ENCODE measurements at regions not wholly inside any gene's neighbourhood (a gene's known extent, or its start where the extent isn't known, plus 50 kb on each side); places are given as distances from the start of the nearest gene placed in this dataset.

- Histone ChIP-seq H3K9me3 (no peaks in the 10 kb centered on the region), H3K27me3 (no peaks in the 10 kb centered on the region), H3K27ac (no peak overlapping the region), H3K4me1 (peaks cover 0 to 4% of the 10 kb centered on the region in 2 donors), H3K36me3 (no peaks in the 10 kb centered on the region), H3K4me3 (no peak overlapping the region)
- in situ Hi-C loops (cut with MboI; ENCODE audit: low sequenced_read_pairs in 4 of 4) (no loop called here), intact Hi-C loops (cut with DNase I; ENCODE audit: low total_unique reads) (no loop called here)
- TF ChIP-seq POLR2A (IDR thresholded peaks at IDR 0.05) (no peak), CTCF (IDR thresholded peaks at IDR 0.05 in 4 of 5, conservative IDR thresholded peaks at IDR 0.05 in 1 of 5) (no peak)
- DNase-seq = no peak
- no peak for ATAC-seq
Measured at GRCh38 chr12:69106482-69107118, 132.8 kb upstream of the CPSF6 start.

DNA sequence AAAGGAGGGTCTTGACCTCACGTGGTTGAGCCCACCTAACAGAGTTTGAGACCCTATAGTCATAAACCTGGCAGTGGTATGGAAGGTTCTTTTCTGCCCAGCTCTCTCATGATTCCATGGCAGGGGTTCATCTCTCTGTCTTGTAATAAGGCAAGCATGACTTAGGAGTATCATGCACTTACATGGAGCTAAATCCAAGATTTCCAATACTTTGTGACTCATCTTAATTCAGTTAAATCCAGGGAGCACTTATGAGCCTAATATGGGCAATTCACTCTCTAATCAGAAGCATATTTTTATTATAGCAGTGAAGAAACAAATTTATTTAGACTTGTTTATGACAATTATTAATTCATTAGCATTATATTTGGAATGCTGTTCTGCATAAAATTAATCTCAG lies 131.8 kb upstream of the CPSF6 start:
- H3K4me3 ChIP-seq = no peak overlapping the region
- no peak overlapping the region for H3K27ac ChIP-seq
- no peaks in the 10 kb centered on the region for H3K9me3 ChIP-seq
- DNase-seq (no peak), ATAC-seq (no peak)
- no peaks in the 10 kb centered on the region for H3K36me3 ChIP-seq
- in situ Hi-C loops (cut with MboI; ENCODE audit: low sequenced_read_pairs in 4 of 4) (no loop called here), intact Hi-C loops (cut with DNase I; ENCODE audit: low total_unique reads) (no loop called here)
- H3K4me1 ChIP-seq = no peaks in the 10 kb centered on the region
- TF ChIP-seq POLR2A (IDR thresholded peaks at IDR 0.05) (no peak), CTCF (IDR thresholded peaks at IDR 0.05 in 4 of 5, conservative IDR thresholded peaks at IDR 0.05 in 1 of 5) (no peak)
- H3K27me3 ChIP-seq = no peaks in the 10 kb centered on the region

- no peak overlapping the region for H3K27ac ChIP-seq
- ATAC-seq (no peak), DNase-seq (no peak)
- H3K36me3 ChIP-seq = no peaks in the 10 kb centered on the region
- H3K4me3 ChIP-seq = no peak overlapping the region
- H3K4me1 ChIP-seq = no peaks in the 10 kb centered on the region
- no peaks in the 10 kb centered on the region for H3K27me3 ChIP-seq
- no peaks in the 10 kb centered on the region for H3K9me3 ChIP-seq
- intact Hi-C loops (cut with DNase I; ENCODE audit: low total_unique reads) (no loop called here), in situ Hi-C loops (cut with MboI; ENCODE audit: low sequenced_read_pairs in 4 of 4) (no loop called here)
- TF ChIP-seq POLR2A (IDR thresholded peaks at IDR 0.05) (no peak), CTCF (IDR thresholded peaks at IDR 0.05 in 4 of 5, conservative IDR thresholded peaks at IDR 0.05 in 1 of 5) (no peak)
Measured at GRCh38 chr12:69108037-69108436, 131.3 kb upstream of the CPSF6 start.

- TF ChIP-seq CTCF (IDR thresholded peaks at IDR 0.05 in 4 of 5, conservative IDR thresholded peaks at IDR 0.05 in 1 of 5) = no peak
- no peak for TF ChIP-seq POLR2A (IDR thresholded peaks at IDR 0.05)
- no peaks in the 10 kb centered on the region for H3K4me1 ChIP-seq
- no peaks in the 10 kb centered on the region for H3K27me3 ChIP-seq
- intact Hi-C loops (cut with DNase I; ENCODE audit: low total_unique reads) = no loop called here
- in situ Hi-C loops (cut with MboI; ENCODE audit: low sequenced_read_pairs in 4 of 4) = no loop called here
- H3K4me3 ChIP-seq = no peak overlapping the region
- ATAC-seq (no peak), DNase-seq (no peak)
- no peak overlapping the region for H3K27ac ChIP-seq
- H3K9me3 ChIP-seq = no peaks in the 10 kb centered on the region
- H3K36me3 ChIP-seq = no peaks in the 10 kb centered on the region
Measured at GRCh38 chr12:69112616-69113015, 126.8 kb upstream of the CPSF6 start.

- no peak for DNase-seq
- Histone ChIP-seq H3K4me1 (no peaks in the 10 kb centered on the region), H3K36me3 (no peaks in the 10 kb centered on the region), H3K27ac (no peak overlapping the region), H3K27me3 (no peaks in the 10 kb centered on the region), H3K4me3 (no peak overlapping the region), H3K9me3 (no peaks in the 10 kb centered on the region)
- in situ Hi-C loops (cut with MboI; ENCODE audit: low sequenced_read_pairs in 4 of 4) = no loop called here
- TF ChIP-seq CTCF (IDR thresholded peaks at IDR 0.05 in 4 of 5, conservative IDR thresholded peaks at IDR 0.05 in 1 of 5) = no peak
- no peak for ATAC-seq
- intact Hi-C loops (cut with DNase I; ENCODE audit: low total_unique reads) = no loop called here
Measured at GRCh38 chr12:69115099-69115498, 124.3 kb upstream of the CPSF6 start.
